K562 (cell line): ENCODE measurements at regions not wholly inside any gene's neighbourhood (a gene's known extent, or its start where the extent isn't known, plus 50 kb on each side); places are given as distances from the start of the nearest gene placed in this dataset.

Experiments
- ATAC-seq: fragments of 200-7000 bp; cut with Tn5 transposase; 3 replicates; pipeline ENCODE4 v1.9.1; 2020; ENCODE audit warnings: moderate library complexity
- BruUV-seq: library from RNA; stranded (reverse); fragments of 400-500 nt; replicated peaks from 2 replicates; lab custom pipeline; 2021; lab: Mats Ljungman, UMichigan
- CTCF ChIA-PET: fragments of 300-600 bp; formaldehyde crosslinking; extraction: SDS; loops from one replicate; lab custom pipeline; 2021; ENCODE audit warnings: low intra/inter-chr PET ratio; lab: Yijun Ruan, JAX
- POLR2A ChIA-PET: fragments of 300-600, 350-650 bp; sonication (Branson Sonifier 250); formaldehyde crosslinking; extraction: SDS; loops from one replicate; lab custom pipeline; 2021; ENCODE audit warnings: antibody characterized with exemption, inconsistent platforms; lab: Yijun Ruan, JAX
- DNase-seq, 4 experiments: peaks; one replicate each; pipeline versions ENCODE4 v3.0.0 to v3.0.0-alpha.2; 2011 to 2018; ENCODE audit warnings: low spot score in 3 of 4, mixed read lengths in 3 of 4; ENCODE audit errors: extremely low read depth in 1 of 4
- FAIRE-seq: peaks from 2 replicates; lab custom pipeline; 2011; peaks lifted over from hg19 to GRCh38; lab: Jason Lieb, UNC
- H2AFZ ChIP-seq: 2 replicates; pipeline ENCODE4 v1.6.0; 2011; ENCODE audit warnings: low read depth, low read length, control low read depth, inconsistent platforms
- H3K27ac ChIP-seq: fragments of 200-600 bp; 3 replicates; pipeline ENCODE4 v1.8.0; 2011; ENCODE audit warnings: low read depth, mild to moderate bottlenecking, control low read depth, inconsistent platforms, low read length, moderate library complexity, mixed read lengths; ENCODE audit errors: extremely low read depth
- H3K27me3 ChIP-seq, 2 experiments: fragments of 300-600 bp in 1 of 2; 2 replicates in 1 of 2; 3 replicates in 1 of 2; pipeline versions ENCODE4 v1.6.0 to v1.8.0; 2011; ENCODE audit warnings: inconsistent platforms in 2 of 2, low read length in 2 of 2, mild to moderate bottlenecking in 1 of 2, mixed read lengths in 1 of 2, moderate library complexity in 1 of 2; ENCODE audit not compliant: control insufficient read depth in 2 of 2, insufficient read depth in 2 of 2
- H3K36me3 ChIP-seq: fragments of 300-600 bp; 3 replicates; pipeline ENCODE4 v1.8.0; 2011; ENCODE audit warnings: mild to moderate bottlenecking, low read length, inconsistent platforms; ENCODE audit not compliant: control insufficient read depth, insufficient read depth
- H3K4me1 ChIP-seq, 2 experiments: fragments of 200-600 bp in 1 of 2; replicated peaks in 1 of 2; 2 replicates in 1 of 2; 3 replicates in 1 of 2; pipeline versions ENCODE4 v1.5.1 to v1.8.0; 2011; ENCODE audit warnings: inconsistent platforms in 2 of 2, low read length in 2 of 2, mild to moderate bottlenecking in 1 of 2, mixed read lengths in 1 of 2, moderate library complexity in 1 of 2; ENCODE audit not compliant: control insufficient read depth in 2 of 2, insufficient read depth in 2 of 2
- H3K4me2 ChIP-seq: 2 replicates; pipeline ENCODE4 v1.6.1; 2011; ENCODE audit warnings: low read length, control low read depth, inconsistent platforms, mixed read lengths; ENCODE audit not compliant: insufficient read depth
- H3K4me3 ChIP-seq: fragments of 200-600 bp; sonication (generic), shearing (Covaris generic); 2 replicates; pipeline ENCODE4 v1.5.1; 2016; ENCODE audit warnings: control low read depth, inconsistent platforms
- H3K79me2 ChIP-seq: fragments of 200-600 bp; 3 replicates; pipeline ENCODE4 v1.8.0; 2011; ENCODE audit warnings: low read length, inconsistent platforms; ENCODE audit not compliant: control insufficient read depth, insufficient read depth
- H3K9ac ChIP-seq, 2 experiments: 2 replicates each; pipeline versions ENCODE4 v1.6.0 to v1.6.1; 2011; ENCODE audit warnings: low read depth in 2 of 2, low read length in 2 of 2, control low read depth in 1 of 2, inconsistent platforms in 1 of 2, mild to moderate bottlenecking in 1 of 2, mixed read lengths in 1 of 2; ENCODE audit not compliant: insufficient read depth in 1 of 2
- H3K9me1 ChIP-seq: one replicate; pipeline ENCODE4 v1.6.0; 2011; ENCODE audit warnings: inconsistent platforms, mild to moderate bottlenecking, low read length, moderate library complexity; ENCODE audit not compliant: control insufficient read depth, insufficient read depth
- H3K9me3 ChIP-seq: replicated peaks from 2 replicates; pipeline ENCODE4 v1.5.1; 2011; ENCODE audit warnings: low read depth, low read length, inconsistent platforms; ENCODE audit not compliant: control insufficient read depth, insufficient read depth
- H4K20me1 ChIP-seq: replicated peaks from 2 replicates; pipeline ENCODE4 v1.6.1; 2011; ENCODE audit warnings: low read length, inconsistent platforms, mixed read lengths; ENCODE audit not compliant: control insufficient read depth, insufficient read depth
- ARID2 ChIP-seq: fragments of 450-650 bp; IDR thresholded peaks from 2 replicates; pipeline ENCODE4 v1.6.1; 2017; ENCODE audit warnings: antibody characterized with exemption, mild to moderate bottlenecking
- DACH1 ChIP-seq: fragments of 450-650 bp; IDR thresholded peaks from 2 replicates; pipeline ENCODE4 v1.6.1; 2018; ENCODE audit not compliant: partially characterized antibody
- GATAD2B ChIP-seq: fragments of 450-650 bp; IDR thresholded peaks from 2 replicates; pipeline ENCODE4 v1.6.1; 2017; ENCODE audit warnings: mild to moderate bottlenecking, borderline replicate concordance
- ZNF655 ChIP-seq: fragments of 250-450 bp; sonication (Bioruptor Pico); IDR thresholded peaks from 2 replicates; pipeline ENCODE4 v1.5.0; 2021
- WGBS: fragments of 100-300 bp; shearing (Covaris generic); methylation state at CpG from one replicate; pipeline ENCODE4 v1.1.6; 2016; ENCODE audit warnings: low coverage, mixed read lengths; ENCODE audit not compliant: insufficient coverage; ENCODE audit errors: missing lambda C conversion rate; 5-methylcytosine and 5-hydroxymethylcytosine counted together
- in situ Hi-C: fragments of 300-500 bp; cut with MboI; formaldehyde crosslinking; loops from 4 replicates; pipeline ENCODE4 v1.15.0; 2018; ENCODE audit warnings: inconsistent platforms, mixed read lengths
- intact Hi-C: fragments of 100-400 bp; cut with micrococcal nuclease; formaldehyde crosslinking; loops from 2 replicates; pipeline ENCODE4 v1.14.2; 2022
- TF ChIP-seq, protein P1 (sequence below): fragments of 200-400 bp; formaldehyde crosslinking; IDR thresholded peaks from 2 replicates; pipeline ENCODE4 v1.6.1; 2017; ENCODE audit warnings: mild to moderate bottlenecking, low read depth, low read length, moderate library complexity
- TF ChIP-seq, protein P2 (sequence below): sonication (generic); formaldehyde crosslinking; IDR thresholded peaks from 2 replicates; pipeline ENCODE4 v1.8.0; 2022; ENCODE audit warnings: mild to moderate bottlenecking, missing genetic modification reagents, borderline replicate concordance
- TF ChIP-seq, protein P3 (sequence below): fragments of 450-650 bp; IDR thresholded peaks from 2 replicates; pipeline ENCODE4 v1.6.1; 2016
- TF ChIP-seq, protein P4 (sequence below): sonication (generic); formaldehyde crosslinking; IDR thresholded peaks from 2 replicates; pipeline ENCODE4 v1.8.0; 2022; ENCODE audit warnings: missing genetic modification reagents, mild to moderate bottlenecking, borderline replicate concordance

- TF ChIP-seq, protein P1, sequence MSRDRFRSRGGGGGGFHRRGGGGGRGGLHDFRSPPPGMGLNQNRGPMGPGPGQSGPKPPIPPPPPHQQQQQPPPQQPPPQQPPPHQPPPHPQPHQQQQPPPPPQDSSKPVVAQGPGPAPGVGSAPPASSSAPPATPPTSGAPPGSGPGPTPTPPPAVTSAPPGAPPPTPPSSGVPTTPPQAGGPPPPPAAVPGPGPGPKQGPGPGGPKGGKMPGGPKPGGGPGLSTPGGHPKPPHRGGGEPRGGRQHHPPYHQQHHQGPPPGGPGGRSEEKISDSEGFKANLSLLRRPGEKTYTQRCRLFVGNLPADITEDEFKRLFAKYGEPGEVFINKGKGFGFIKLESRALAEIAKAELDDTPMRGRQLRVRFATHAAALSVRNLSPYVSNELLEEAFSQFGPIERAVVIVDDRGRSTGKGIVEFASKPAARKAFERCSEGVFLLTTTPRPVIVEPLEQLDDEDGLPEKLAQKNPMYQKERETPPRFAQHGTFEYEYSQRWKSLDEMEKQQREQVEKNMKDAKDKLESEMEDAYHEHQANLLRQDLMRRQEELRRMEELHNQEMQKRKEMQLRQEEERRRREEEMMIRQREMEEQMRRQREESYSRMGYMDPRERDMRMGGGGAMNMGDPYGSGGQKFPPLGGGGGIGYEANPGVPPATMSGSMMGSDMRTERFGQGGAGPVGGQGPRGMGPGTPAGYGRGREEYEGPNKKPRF = no peak
These were observed 240.8 kb upstream of the ZNF462 start (continued) for GRCh38 chr9:106622164-106622487.

DNA sequence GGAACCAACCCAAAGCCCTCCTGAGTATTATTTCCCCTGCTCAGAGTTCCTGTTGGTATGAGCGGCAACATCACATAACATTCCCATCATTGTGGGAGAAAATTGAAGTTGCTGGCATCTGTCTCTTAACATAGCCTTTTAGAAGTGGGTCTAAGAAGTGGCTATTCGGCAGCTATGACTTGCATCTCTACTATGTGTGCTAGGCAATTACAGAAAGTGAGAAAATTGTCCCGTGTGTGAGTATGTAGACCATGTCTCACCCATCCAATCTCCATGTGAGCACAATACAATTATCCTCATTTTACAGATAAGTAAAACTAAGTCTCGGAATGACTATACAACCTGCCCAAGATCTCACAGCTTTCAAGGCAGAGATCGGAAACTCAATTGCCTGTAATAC is 239.4 kb upstream of the ZNF462 start:
- Histone ChIP-seq H3K4me1 (no peaks in the 10 kb centered on the region), H3K9me1 (no peaks in the 10 kb centered on the region), H3K9ac (no peak overlapping the region), H3K36me3 (no peaks in the 10 kb centered on the region), H3K4me2 (no peak overlapping the region), H3K4me3 (no peak overlapping the region), H3K79me2 (no peaks in the 10 kb centered on the region), H3K27me3 (no peaks in the 10 kb centered on the region), H3K27ac (no peak overlapping the region), H2AFZ (no peak overlapping the region), H4K20me1 (no peaks in the 10 kb centered on the region), H3K9me3 (no peaks in the 10 kb centered on the region)
- WGBS = 0% methylated on average over 5 of the region's 5 CpGs
- in situ Hi-C loops = no loop called here
- FAIRE-seq (no peak), ATAC-seq (no peak), DNase-seq (no peak)
- BruUV-seq = no TSS peak
- ChIA-PET POLR2A (no interaction called here), CTCF (no interaction called here)
- intact Hi-C loops = no loop called here
- TF ChIP-seq ARID2 (no peak), DACH1 (no peak), ZNF655 (CRISPR knock-in tag) (no peak), GATAD2B (no peak)
- TF ChIP-seq, protein P1 = no peak
- TF ChIP-seq, protein P2, sequence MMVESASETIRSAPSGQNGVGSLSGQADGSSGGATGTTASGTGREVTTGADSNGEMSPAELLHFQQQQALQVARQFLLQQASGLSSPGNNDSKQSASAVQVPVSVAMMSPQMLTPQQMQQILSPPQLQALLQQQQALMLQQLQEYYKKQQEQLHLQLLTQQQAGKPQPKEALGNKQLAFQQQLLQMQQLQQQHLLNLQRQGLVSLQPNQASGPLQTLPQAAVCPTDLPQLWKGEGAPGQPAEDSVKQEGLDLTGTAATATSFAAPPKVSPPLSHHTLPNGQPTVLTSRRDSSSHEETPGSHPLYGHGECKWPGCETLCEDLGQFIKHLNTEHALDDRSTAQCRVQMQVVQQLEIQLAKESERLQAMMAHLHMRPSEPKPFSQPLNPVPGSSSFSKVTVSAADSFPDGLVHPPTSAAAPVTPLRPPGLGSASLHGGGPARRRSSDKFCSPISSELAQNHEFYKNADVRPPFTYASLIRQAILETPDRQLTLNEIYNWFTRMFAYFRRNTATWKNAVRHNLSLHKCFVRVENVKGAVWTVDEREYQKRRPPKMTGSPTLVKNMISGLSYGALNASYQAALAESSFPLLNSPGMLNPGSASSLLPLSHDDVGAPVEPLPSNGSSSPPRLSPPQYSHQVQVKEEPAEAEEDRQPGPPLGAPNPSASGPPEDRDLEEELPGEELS = no peak
- TF ChIP-seq, protein P3, sequence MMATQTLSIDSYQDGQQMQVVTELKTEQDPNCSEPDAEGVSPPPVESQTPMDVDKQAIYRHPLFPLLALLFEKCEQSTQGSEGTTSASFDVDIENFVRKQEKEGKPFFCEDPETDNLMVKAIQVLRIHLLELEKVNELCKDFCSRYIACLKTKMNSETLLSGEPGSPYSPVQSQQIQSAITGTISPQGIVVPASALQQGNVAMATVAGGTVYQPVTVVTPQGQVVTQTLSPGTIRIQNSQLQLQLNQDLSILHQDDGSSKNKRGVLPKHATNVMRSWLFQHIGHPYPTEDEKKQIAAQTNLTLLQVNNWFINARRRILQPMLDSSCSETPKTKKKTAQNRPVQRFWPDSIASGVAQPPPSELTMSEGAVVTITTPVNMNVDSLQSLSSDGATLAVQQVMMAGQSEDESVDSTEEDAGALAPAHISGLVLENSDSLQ = no peak
- TF ChIP-seq, protein P4, sequence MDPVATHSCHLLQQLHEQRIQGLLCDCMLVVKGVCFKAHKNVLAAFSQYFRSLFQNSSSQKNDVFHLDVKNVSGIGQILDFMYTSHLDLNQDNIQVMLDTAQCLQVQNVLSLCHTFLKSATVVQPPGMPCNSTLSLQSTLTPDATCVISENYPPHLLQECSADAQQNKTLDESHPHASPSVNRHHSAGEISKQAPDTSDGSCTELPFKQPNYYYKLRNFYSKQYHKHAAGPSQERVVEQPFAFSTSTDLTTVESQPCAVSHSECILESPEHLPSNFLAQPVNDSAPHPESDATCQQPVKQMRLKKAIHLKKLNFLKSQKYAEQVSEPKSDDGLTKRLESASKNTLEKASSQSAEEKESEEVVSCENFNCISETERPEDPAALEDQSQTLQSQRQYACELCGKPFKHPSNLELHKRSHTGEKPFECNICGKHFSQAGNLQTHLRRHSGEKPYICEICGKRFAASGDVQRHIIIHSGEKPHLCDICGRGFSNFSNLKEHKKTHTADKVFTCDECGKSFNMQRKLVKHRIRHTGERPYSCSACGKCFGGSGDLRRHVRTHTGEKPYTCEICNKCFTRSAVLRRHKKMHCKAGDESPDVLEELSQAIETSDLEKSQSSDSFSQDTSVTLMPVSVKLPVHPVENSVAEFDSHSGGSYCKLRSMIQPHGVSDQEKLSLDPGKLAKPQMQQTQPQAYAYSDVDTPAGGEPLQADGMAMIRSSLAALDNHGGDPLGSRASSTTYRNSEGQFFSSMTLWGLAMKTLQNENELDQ (CRISPR knock-in tag) = no peak
